ENCODE measurements at regions not wholly inside any gene's neighbourhood (a gene's known extent, or its start where the extent isn't known, plus 50 kb on each side); places are given as distances from the start of the nearest gene placed in this dataset.

DNA sequence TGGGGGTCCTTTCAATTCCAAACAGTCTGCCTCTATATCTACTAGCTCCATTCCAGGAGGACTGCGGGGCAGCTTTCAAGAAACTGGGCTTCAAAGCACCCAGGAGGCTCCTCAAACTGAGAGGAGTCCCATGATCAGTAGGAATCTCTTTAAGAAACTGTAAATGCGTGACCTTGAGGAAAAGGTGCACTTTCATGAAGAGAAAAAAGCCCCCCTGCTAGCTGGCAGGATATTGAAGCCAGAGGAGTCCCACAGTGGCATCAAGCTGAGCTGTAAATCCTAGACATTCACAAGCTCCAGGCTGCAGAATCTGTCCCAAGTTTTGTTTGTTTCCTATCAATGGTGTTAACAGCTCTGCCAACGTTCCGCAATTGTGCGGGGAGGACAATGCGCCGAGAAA is 790.1 kb downstream of the SLC4A3 start:
- no peak for DNase-seq (ENCODE audit: low read depth)
- in situ Hi-C loops (cut with HindIII; ENCODE audit: low pct_unique_long_range_greater_than_20kb, low sequenced_read_pairs) = no loop called here

DNA sequence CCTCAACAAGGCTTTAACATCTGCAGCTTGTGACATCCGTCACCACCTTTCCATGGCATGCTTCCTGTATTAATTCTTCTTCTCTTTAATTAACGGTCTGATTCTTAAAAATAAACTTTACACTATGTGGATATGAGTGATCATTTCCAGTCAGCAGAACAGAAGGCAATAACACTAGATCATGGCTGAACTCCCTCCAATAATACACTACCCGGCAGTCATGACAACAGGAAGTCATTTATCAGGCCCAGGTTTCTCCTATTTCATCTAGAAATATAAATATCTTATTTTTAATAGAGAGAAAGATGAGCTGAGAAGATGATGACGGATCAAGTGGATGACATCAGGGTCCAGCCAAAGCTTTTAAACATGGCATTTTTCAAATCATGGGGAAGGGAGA is 792.2 kb downstream of the SLC4A3 start:
- no peak for DNase-seq (ENCODE audit: low read depth)
- in situ Hi-C loops (cut with HindIII; ENCODE audit: low pct_unique_long_range_greater_than_20kb, low sequenced_read_pairs) = no loop called here

DNA sequence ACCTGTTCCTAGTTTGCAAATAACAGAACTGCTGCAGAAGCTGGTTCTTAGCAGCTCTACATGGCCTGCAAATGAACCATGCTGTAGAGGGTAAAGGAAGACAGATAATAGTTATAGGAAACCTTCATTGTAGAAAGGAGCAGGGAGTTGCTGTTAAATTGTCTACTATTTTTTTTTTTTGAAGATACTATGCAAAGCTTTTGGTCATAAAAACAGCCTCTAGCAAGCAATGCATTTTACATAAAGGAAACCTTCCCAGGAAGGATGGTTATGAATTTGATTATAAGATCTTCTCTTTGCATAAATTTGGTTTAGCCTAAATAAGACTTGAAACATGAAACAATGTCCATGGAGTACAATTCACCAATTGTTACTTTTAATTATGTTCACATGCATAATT is 793.4 kb downstream of the SLC4A3 start:
- no peak for DNase-seq (ENCODE audit: low read depth)
- in situ Hi-C loops (cut with HindIII; ENCODE audit: low pct_unique_long_range_greater_than_20kb, low sequenced_read_pairs) = no loop called here

DNA sequence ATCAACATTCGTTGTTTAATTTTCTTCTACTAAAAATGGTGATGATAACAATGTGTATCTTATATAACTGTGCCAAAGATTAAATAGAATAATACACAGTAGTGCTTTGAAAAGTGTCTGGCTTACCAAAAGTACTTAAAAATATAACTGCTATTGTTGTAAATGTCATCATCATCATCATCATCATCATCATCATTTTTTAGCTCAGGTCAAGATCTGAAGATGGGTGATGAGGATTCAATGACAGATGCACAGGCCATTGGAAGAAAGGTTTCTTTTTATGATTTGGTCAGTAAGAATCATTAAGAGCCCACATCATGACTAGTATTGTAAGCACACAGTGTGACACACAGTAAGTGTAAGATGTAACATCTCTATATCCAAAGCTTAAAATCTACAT is 795.2 kb downstream of the SLC4A3 start:
- no peak for DNase-seq (ENCODE audit: low read depth)
- in situ Hi-C loops (cut with HindIII; ENCODE audit: low pct_unique_long_range_greater_than_20kb, low sequenced_read_pairs) = no loop called here

DNA sequence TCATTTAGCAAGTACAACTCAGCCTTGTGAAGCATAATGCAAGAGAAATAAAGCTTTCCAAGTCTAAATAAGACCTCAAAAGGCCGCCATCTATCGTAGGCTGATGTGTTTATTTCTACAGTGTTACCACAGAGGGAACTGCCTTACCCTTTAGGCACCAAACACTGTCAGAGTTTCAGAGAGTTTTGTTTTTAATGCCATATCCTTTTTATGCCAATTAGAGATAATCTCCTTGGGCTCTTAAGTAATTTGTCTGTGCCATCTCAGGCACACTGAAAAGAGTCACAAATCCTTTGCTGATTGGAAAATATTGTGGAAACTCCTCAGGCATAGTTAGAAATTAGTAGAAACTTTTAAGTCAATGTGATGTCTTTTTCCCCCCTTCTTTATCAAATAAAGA is 797.1 kb downstream of the SLC4A3 start:
- DNase-seq (ENCODE audit: low read depth) = no peak
- in situ Hi-C loops (cut with HindIII; ENCODE audit: low pct_unique_long_range_greater_than_20kb, low sequenced_read_pairs) = no loop called here

DNA sequence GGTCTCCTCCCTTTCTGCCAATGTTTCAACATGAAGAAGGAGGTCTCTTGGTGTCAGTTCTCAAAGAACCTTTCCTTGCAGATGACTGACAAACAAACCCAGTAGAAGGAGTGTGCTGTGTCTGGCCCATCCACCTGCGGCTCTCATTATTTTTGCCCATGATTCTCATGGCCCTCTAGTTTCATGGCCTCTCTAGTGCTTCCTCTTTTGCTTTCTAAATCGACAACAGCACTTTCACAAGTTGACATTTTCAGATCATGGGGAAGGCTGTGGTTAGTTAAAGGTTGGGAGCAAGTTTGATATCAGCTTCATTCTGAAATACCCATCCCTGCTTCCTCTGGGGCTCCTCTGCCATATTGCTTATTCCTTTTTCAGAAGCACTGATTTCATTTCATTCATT is 805.2 kb downstream of the SLC4A3 start:
- in situ Hi-C loops (cut with HindIII; ENCODE audit: low pct_unique_long_range_greater_than_20kb, low sequenced_read_pairs) = no loop called here
- DNase-seq (ENCODE audit: low read depth) = no peak

DNA sequence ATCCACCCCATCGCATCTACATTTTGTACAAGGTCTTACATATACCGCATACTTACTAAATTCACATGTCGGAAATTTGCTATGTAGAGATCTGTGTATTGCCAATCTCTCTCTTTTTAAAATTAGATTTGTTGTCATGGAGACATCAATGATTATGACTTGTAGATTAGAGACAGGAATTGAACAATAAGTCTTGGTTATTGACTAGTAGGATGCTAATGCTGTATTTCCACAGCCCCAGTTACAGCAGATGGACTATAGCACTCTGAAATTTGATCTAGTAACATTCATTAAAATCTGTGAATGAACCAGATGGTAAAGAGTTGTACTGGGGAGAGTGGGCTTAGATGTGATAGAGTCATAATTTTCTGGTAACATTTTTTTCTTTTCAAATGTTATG is 805.7 kb downstream of the SLC4A3 start:
- DNase-seq (ENCODE audit: low read depth) = no peak
- in situ Hi-C loops (cut with HindIII; ENCODE audit: low pct_unique_long_range_greater_than_20kb, low sequenced_read_pairs) = no loop called here

DNA sequence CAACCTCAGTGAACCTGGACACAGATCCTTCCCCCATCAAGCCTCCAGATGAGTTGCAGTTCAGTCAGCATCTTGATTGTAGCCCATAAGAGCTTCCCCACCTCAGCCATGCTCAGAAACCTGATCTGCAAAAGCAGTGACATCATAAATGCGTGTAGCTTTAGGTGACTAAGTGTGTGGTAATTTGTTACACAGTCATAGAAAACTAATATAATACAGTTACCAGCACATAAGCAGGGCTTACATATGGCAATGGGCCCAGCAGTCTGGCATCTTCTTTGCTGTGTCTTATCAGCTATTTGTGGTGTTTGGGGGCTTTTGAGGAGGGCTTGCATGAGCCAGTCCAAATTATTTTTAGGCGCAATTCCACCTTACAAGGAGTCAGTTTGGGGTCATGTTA is 807.0 kb downstream of the SLC4A3 start:
- in situ Hi-C loops (cut with HindIII; ENCODE audit: low pct_unique_long_range_greater_than_20kb, low sequenced_read_pairs) = no loop called here
- peak; percentile 2 for DNase-seq (ENCODE audit: low read depth)

DNA sequence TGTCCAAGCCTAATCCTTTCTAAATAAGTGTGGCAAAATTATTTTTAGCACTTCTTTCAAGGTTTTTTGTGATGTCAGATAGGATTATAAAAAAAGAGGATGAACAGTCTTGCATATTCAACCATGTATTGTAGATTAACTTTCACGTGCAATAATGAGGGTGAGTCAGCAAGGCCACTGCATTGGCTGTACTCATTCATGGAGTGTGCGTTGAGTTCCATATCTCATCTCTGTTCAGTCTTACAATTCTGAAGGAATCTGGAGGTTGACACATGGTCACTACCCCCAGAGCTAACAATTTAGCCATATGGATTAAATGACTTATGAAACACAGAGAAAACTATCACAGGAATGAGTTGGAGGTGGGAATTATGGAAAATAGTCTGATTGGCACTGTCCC is 810.5 kb downstream of the SLC4A3 start:
- in situ Hi-C loops (cut with HindIII; ENCODE audit: low pct_unique_long_range_greater_than_20kb, low sequenced_read_pairs) = no loop called here
- DNase-seq (ENCODE audit: low read depth) = no peak

DNA sequence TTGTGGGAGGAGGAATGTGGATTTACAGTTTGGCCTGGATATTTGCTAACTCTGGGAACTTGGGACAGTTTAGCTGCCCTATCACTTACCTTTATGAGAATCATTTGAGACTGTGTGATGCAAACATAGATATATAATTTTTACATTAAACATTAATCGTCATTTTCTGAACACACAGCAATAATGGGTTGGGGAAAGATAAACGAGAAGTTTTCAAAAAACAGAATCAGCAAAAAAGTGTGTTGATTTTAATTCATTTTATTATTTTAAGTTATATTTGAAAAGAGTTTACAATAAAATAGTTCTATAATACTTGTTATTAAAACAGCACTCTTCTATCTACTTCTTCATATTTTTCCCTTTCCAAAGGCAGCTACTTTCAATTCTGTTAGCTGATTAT is 813.3 kb downstream of the SLC4A3 start:
- DNase-seq (ENCODE audit: low read depth) = no peak
- in situ Hi-C loops (cut with HindIII; ENCODE audit: low pct_unique_long_range_greater_than_20kb, low sequenced_read_pairs) = no loop called here

DNA sequence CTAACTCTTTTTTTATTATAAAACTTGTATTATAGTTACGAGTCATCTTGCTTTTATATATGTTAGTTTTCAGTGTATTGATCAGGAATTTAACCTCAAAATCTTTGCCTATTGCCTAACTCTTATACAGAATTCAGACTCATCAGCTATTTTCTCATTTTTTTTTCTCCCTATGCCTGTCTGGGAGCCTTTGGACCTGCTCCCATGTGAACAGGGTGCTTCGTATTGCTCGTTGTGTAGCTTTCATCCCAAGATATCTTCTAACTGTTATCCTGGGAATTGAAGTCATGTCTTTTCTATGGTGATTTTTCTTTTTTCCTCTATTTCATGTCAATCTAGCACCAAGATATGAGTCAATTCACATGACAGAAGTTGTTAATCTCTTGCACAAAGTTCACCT is 814.0 kb downstream of the SLC4A3 start:
- in situ Hi-C loops (cut with HindIII; ENCODE audit: low pct_unique_long_range_greater_than_20kb, low sequenced_read_pairs) = no loop called here
- DNase-seq (ENCODE audit: low read depth) = no peak

DNA sequence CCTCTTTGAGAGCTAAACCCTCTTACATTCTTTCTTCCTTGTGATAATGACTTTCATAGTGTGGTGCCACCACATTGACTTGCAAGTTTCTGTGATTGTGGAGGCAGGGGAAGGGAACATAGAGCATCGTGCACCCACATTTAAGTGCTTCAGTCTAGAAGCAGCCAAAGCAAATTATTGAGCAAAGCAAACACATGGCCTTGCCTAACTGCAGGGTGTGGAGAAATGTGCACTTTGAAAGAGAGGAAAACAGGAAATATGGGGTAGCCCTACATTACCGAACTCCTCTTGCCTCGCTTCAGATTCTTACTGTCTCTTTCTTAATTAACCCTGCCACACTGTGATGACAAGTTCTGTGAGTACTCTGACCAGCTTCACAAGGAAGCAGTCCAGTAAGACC is 814.6 kb downstream of the SLC4A3 start:
- in situ Hi-C loops (cut with HindIII; ENCODE audit: low pct_unique_long_range_greater_than_20kb, low sequenced_read_pairs) = no loop called here
- no peak for DNase-seq (ENCODE audit: low read depth)

DNA sequence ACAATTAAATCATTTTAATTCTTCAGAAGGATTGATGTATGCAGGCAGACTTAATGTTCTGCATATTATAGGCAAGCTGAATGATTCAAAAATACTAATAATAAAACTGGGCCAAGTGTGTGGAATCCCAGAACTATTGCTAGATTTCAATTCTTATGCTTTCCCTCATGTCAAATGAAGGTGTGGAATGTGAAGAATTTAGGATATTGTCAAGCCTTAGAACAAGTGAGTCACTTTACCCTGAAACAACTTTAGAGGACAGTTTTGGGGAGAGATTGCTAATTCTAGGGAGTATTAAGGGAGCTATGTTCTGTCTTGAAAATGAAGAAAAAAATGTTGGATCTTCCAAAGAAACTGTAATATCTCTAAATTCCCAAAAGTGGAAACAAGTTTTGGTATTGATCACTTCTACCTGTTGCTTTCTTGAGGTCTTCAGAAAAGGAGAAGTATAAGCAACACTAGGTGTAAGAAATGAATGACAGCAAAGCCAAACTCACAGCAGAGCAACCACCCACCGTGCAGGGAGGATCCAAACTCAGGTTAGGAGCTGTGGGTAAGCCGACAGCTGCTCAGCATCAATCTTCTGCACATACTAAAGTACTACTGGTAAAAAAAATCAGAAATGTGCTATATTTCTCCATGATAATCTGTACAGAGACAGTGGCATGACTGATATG is 818.1 kb downstream of the SLC4A3 start:
- no peak for DNase-seq (ENCODE audit: low read depth)
- in situ Hi-C loops (cut with HindIII; ENCODE audit: low pct_unique_long_range_greater_than_20kb, low sequenced_read_pairs) = no loop called here

DNA sequence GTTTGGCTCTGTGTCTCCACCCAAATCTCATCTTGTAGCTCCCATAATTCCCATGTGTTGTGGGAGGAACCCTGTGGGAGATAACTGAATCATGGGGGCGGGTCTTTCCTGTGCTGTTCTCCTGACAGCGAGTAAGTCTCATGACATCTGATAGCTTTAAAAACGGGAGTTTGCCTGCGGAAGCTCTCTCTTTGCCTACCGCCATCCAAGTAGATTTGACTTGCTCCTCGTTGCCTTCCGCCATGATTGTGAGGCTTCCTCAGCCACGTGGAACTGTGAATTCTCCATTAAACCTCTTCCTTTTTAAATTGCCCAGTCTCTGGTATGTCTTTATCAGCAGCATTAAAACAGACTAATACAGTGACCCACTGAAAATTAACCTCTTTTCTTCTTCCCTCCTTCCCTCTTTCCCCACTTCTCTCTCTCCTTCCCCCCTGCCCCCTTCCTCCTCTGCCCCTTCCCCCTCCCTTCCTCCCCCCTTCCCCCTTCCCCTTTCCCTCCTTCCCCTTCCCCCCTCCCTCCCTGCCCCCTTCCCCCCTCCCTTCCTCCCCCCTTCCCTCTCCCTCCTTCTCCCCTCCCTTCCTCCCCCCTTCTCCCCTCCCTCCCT is 818.8 kb downstream of the SLC4A3 start:
- in situ Hi-C loops (cut with HindIII; ENCODE audit: low pct_unique_long_range_greater_than_20kb, low sequenced_read_pairs) = no loop called here
- DNase-seq (ENCODE audit: low read depth) = no peak

DNA sequence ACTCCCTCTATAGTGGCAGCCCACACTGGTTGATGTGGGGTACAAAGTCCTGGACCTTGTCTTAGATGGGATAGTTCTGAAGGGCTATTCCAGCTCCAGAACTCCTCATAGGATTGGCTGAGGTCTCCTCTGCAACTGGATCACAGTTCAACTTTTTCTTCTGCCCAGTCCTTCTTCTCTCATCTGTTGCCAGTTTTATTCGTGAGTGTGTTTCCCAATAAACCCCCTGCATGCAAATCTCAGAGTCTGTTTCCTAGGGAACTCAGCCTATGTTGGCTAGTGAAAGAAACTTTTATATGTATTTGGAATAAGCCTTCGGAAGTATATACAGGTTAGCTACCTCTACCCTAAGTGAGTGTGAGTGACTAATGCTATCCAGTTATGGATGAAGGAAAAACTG is 823.4 kb downstream of the SLC4A3 start:
- DNase-seq (ENCODE audit: low read depth) = no peak
- in situ Hi-C loops (cut with HindIII; ENCODE audit: low pct_unique_long_range_greater_than_20kb, low sequenced_read_pairs) = no loop called here

DNA sequence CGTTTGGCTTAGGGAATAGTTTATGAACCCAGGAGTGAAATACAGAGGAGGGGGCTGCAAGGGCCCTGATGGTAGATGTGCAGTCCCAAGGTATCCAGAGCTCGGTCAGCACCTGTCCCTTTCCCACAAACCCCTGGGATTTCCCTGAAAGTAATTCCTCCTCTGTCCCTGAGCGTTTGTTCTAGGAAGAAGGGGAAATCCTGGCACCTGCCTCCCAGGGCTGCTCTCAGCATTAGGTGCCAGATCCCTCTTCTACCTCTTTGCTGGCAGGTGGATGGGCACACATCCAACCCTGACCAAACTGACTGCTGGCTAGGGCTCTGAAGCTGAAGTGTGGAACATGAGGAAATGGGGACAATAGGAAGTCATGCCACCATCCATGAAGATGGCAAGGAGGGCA is 824.0 kb downstream of the SLC4A3 start:
- DNase-seq (ENCODE audit: low read depth) = no peak
- in situ Hi-C loops (cut with HindIII; ENCODE audit: low pct_unique_long_range_greater_than_20kb, low sequenced_read_pairs) = no loop called here

DNA sequence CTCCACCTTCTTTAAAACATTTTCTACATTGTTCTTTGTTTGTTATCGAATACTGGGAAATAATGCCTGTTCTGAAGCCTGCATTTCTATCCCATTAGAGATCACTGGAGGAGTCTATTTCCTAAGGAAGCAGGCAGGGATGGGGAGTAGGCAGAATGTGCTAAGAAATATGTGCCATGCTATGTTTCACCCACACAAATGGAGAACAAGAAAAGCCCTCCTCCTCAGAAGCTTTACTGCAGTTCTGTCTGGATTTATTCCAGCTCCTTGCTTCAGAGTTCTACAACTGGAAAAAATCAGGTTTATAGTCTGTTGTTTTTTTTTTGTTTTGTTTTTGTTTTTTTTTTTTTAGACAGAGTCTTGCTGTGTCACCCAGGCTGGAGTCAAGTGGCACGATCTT is 825.1 kb downstream of the SLC4A3 start:
- DNase-seq (ENCODE audit: low read depth) = no peak
- in situ Hi-C loops (cut with HindIII; ENCODE audit: low pct_unique_long_range_greater_than_20kb, low sequenced_read_pairs) = no loop called here

DNA sequence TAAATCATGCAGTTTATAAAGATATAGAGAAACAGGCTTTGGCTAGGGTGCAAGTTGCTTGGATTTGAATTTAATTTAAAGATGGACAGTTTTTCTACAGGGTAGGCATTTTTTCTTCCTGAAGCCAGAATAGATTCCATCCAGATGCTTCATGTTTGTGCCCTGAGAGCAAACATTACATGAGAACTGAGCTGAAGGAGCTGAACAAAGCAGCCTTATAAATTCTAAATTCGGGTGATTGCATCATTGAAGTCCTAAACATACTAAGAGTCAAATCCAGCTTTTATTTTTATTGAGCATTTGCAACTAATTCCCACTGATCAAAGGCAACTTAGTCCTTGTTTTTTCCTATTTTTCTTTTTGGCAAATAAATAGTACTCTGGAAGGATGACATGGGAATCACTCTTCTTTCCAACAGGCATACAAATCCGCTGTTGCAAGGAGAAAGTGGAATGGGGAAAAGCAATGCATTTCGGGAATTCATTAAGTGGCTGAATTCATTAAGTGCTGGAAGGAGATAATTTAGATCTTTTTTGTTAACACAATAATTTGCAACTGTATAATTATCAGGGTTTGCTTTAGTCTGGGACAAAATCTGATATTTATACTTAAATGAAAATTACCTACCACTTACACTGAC is 828.0 kb downstream of the SLC4A3 start:
- DNase-seq (ENCODE audit: low read depth) = no peak
- in situ Hi-C loops (cut with HindIII; ENCODE audit: low pct_unique_long_range_greater_than_20kb, low sequenced_read_pairs) = no loop called here

DNA sequence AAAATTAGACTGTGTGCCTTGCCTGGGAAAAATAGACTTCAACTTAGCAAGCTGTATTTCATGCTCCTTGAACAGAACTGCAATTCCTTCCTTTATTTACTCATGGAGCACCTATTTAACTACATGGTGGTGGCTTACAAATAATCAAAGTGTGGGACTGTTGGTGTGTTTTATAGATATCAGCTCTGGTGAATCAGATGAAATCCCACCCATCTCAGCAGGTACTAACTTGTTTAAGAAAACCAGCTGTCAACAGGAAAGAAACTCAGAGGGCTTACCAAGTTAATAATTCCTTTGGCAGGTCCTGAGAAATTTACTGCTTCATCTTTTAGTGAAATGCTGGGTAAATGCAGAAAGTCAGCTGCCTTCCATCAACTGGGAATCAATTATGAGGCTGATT is 830.6 kb downstream of the SLC4A3 start:
- no peak for DNase-seq (ENCODE audit: low read depth)
- in situ Hi-C loops (cut with HindIII; ENCODE audit: low pct_unique_long_range_greater_than_20kb, low sequenced_read_pairs) = no loop called here
